OCI-LY1 (cell line): ENCODE measurements at regions not wholly inside any gene's neighbourhood (a gene's known extent, or its start where the extent isn't known, plus 50 kb on each side); places are given as distances from the start of the nearest gene placed in this dataset.

ENCODE experiments used
- H2AFZ ChIP-seq: fragments of 200-600 bp; sonication (generic), shearing (Covaris generic); 2 replicates; pipeline ENCODE4 v1.6.0; 2014; ENCODE audit warnings: antibody characterized with exemption, mild to moderate bottlenecking, low read length
- H3F3A ChIP-seq: fragments of 200-600 bp; sonication (generic), shearing (Covaris generic); 2 replicates; pipeline ENCODE4 v1.6.0; 2014; ENCODE audit warnings: mild to moderate bottlenecking, antibody characterized with exemption, low read length, moderate library complexity; ENCODE audit not compliant: insufficient read depth
- H3K27ac ChIP-seq: fragments of 200-600 bp; sonication (generic); 2 replicates; pipeline ENCODE4 v1.5.1; 2014; ENCODE audit warnings: low read length, mixed run types, mild to moderate bottlenecking, low read depth; ENCODE audit not compliant: poor library complexity, severe bottlenecking
- H3K27me3 ChIP-seq: fragments of 200-600 bp; sonication (generic); 2 replicates; pipeline ENCODE4 v1.6.0; 2014; ENCODE audit warnings: antibody characterized with exemption, mild to moderate bottlenecking, low read length, moderate library complexity; ENCODE audit not compliant: insufficient read depth
- H3K36me3 ChIP-seq: fragments of 200-600 bp; sonication (generic); 2 replicates; pipeline ENCODE4 v1.6.1; 2014; ENCODE audit warnings: mild to moderate bottlenecking, antibody characterized with exemption, low read length, moderate library complexity, mixed read lengths; ENCODE audit not compliant: insufficient read depth
- H3K4me1 ChIP-seq: fragments of 200-600 bp; sonication (generic); 2 replicates; pipeline ENCODE4 v1.5.1; 2014; ENCODE audit warnings: mild to moderate bottlenecking, low read length, moderate library complexity; ENCODE audit not compliant: insufficient read depth, severe bottlenecking
- H3K4me2 ChIP-seq: fragments of 200-600 bp; sonication (generic), shearing (Covaris generic); 2 replicates; pipeline ENCODE4 v1.6.1; 2014; ENCODE audit warnings: low read length
- H3K4me3 ChIP-seq: fragments of 200-600 bp; sonication (generic); 2 replicates; pipeline ENCODE4 v1.5.1; 2014; ENCODE audit warnings: low read length, low read depth, mild to moderate bottlenecking, mixed read lengths; ENCODE audit not compliant: poor library complexity, severe bottlenecking
- H3K79me2 ChIP-seq: fragments of 200-600 bp; shearing (Covaris generic); 2 replicates; pipeline ENCODE4 v1.6.1; 2016; ENCODE audit warnings: mixed run types, low read length, mixed read lengths; ENCODE audit not compliant: insufficient read depth
- H3K9ac ChIP-seq: fragments of 200-600 bp; sonication (generic), shearing (Covaris generic); 2 replicates; pipeline ENCODE4 v1.6.1; 2014; ENCODE audit warnings: mild to moderate bottlenecking, low read length, mixed read lengths
- H3K9me2 ChIP-seq: fragments of 200-600 bp; sonication (generic), shearing (Covaris generic); 2 replicates; pipeline ENCODE4 v1.6.1; 2014; ENCODE audit warnings: low read depth, mild to moderate bottlenecking, low read length, mixed read lengths
- H3K9me3 ChIP-seq: fragments of 200-600 bp; shearing (Covaris generic); 2 replicates; pipeline ENCODE4 v1.6.1; 2014; ENCODE audit warnings: low read length, mixed read lengths
- H4K20me1 ChIP-seq: fragments of 200-600 bp; sonication (generic), shearing (Covaris generic); 2 replicates; pipeline ENCODE4 v1.6.0; 2016; ENCODE audit warnings: mild to moderate bottlenecking, low read length; ENCODE audit not compliant: insufficient read depth
- EZH2 ChIP-seq: fragments of 200-600 bp; sonication (generic), shearing (Covaris generic); IDR thresholded peaks from 2 replicates; pipeline ENCODE4 v1.8.0; 2017; ENCODE audit warnings: borderline replicate concordance, mixed run types, mild to moderate bottlenecking, antibody characterized with exemption, low read length, moderate library complexity, mixed read lengths
- TF ChIP-seq, protein P1 (sequence below): fragments of 200-600 bp; sonication (generic), shearing (Covaris generic); IDR thresholded peaks from 2 replicates; pipeline ENCODE4 v1.5.1; 2017; ENCODE audit warnings: mild to moderate bottlenecking, antibody characterized with exemption, low read length, moderate library complexity, mixed read lengths

DNA sequence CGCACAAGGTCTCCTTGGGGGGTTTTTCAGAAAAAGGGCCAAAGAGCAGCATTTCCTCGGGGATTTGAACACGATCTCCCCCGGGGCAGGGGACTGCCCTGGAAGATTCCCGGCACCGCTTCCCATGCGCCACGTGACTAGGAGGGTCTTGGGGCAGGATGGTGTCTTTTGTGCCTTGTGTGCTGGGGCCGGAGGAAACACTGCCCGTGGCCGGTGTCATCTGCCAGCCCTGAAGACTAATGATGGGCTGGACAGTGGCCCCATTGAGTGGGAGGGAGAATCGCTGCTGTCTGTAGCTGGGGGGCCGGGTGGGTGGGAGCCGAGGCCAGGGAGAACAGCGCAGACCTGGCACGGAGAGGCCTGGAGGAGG lies 315.1 kb downstream of the SEC14L1 start:
- Histone ChIP-seq H3F3A (no peaks in the 10 kb centered on the region), H3K4me1 (peaks cover 78% of the 10 kb centered on the region), H3K27ac (peak overlapping the region; percentile 99)

DNA sequence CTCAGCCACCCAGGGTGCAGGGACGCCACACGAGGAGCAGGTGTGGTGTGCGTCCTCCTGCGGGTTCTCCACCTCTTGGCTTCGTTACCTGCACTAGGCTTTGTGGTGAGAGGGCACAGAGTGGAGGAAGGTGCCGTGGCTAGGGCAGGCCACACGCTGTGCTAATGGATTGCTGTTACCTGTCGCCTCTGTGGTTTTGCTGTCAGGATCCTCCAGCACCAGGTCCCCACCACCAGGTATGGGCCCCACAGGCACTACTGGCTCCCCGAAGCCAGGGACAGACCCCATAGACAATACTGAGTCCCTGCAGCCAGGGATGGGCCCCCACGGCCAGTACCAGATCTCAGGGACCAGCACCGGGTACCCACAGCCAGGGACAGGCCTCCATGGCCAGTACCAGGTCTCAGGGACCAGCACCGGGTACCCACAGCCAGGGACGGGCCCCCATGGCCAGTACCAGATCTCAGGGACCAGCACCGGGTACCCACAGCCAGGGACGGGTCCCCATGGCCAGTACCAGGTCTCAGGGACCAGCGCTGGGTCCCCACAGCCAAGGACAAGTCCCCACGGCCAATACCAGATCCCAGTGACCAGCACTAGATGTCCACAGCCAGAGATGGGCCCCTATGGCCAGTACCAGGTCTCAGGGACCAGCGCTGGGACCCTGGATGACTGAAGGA lies 315.6 kb downstream of the SEC14L1 start:
- H3K4me3 ChIP-seq: peak overlapping the region; percentile 87
- no peak overlapping the region for H2AFZ ChIP-seq
- no peaks in the 10 kb centered on the region for H3F3A ChIP-seq
- H3K9me3 ChIP-seq: no peaks in the 10 kb centered on the region
- H3K36me3 ChIP-seq: peaks cover 71% of the 10 kb centered on the region; the same call in 1 of the 2 replicates
- no peak for TF ChIP-seq EZH2
- TF ChIP-seq, protein P1, sequence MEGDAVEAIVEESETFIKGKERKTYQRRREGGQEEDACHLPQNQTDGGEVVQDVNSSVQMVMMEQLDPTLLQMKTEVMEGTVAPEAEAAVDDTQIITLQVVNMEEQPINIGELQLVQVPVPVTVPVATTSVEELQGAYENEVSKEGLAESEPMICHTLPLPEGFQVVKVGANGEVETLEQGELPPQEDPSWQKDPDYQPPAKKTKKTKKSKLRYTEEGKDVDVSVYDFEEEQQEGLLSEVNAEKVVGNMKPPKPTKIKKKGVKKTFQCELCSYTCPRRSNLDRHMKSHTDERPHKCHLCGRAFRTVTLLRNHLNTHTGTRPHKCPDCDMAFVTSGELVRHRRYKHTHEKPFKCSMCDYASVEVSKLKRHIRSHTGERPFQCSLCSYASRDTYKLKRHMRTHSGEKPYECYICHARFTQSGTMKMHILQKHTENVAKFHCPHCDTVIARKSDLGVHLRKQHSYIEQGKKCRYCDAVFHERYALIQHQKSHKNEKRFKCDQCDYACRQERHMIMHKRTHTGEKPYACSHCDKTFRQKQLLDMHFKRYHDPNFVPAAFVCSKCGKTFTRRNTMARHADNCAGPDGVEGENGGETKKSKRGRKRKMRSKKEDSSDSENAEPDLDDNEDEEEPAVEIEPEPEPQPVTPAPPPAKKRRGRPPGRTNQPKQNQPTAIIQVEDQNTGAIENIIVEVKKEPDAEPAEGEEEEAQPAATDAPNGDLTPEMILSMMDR: no peak
- peak overlapping the region; percentile 98 for H3K4me2 ChIP-seq
- H3K79me2 ChIP-seq: peaks cover 84% of the 10 kb centered on the region
- H3K9me2 ChIP-seq: no peaks in the 10 kb centered on the region
- H3K4me1 ChIP-seq: peaks cover 84% of the 10 kb centered on the region
- peak overlapping the region; percentile 99 for H3K27ac ChIP-seq
- peak overlapping the region; percentile 97 for H3K9ac ChIP-seq
- H4K20me1 ChIP-seq: no peaks in the 10 kb centered on the region
- no peaks in the 10 kb centered on the region for H3K27me3 ChIP-seq

More for the DNA sequence above, 315.1 kb downstream of the SEC14L1 start:
- H3K27me3 ChIP-seq: no peaks in the 10 kb centered on the region
- no peaks in the 10 kb centered on the region for H3K9me3 ChIP-seq
- no peaks in the 10 kb centered on the region for H4K20me1 ChIP-seq
- H3K9ac ChIP-seq: peak overlapping the region; percentile 97
- H3K4me3 ChIP-seq: peak overlapping the region; percentile 87
- peaks cover 87% of the 10 kb centered on the region for H3K79me2 ChIP-seq
- peaks cover 73% of the 10 kb centered on the region for H3K36me3 ChIP-seq
- no peak overlapping the region for H2AFZ ChIP-seq
- H3K4me2 ChIP-seq: peak overlapping the region; percentile 98
- no peaks in the 10 kb centered on the region for H3K9me2 ChIP-seq
- TF ChIP-seq, protein P1: no peak
- no peak for TF ChIP-seq EZH2

DNA sequence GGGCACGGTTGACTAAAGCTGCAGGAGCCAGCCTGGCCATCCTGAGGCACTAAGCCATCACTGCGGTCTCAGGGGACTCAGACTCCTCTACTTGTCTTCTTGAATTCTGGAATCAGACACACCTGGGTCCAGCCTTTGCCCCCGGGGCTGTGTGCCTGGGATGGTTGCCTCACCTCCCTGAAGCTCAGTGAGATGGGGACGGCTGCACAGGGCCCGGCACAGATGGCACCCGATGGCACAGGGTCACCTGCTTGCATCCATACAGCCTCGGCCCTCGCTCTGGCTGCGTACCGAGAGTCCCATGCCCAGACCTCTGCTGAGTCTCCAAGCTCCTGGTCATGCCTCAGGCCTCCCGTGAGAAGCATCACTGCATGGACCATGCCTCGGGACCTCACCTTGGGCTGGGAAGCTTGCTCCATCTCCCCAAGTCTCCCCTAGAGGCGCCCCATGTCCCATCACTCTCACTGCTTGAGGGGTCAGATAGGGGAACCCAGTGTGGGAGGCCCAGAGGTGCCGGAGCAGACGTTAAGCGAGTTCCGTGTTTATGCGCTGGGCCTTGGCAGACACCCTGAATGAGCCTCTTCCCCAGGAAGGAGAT lies 316.3 kb downstream of the SEC14L1 start:
- Histone ChIP-seq H3K9me3 (no peaks in the 10 kb centered on the region), H3K4me3 (peak overlapping the region; percentile 87), H3K4me2 (peak overlapping the region; percentile 98), H3K9ac (peak overlapping the region; percentile 97), H3K27ac (peak overlapping the region; percentile 99), H4K20me1 (no peaks in the 10 kb centered on the region), H3F3A (no peaks in the 10 kb centered on the region), H2AFZ (no peak overlapping the region), H3K27me3 (no peaks in the 10 kb centered on the region), H3K79me2 (peaks cover 84% of the 10 kb centered on the region), H3K9me2 (no peaks in the 10 kb centered on the region), H3K4me1 (peaks cover 90% of the 10 kb centered on the region), H3K36me3 (peaks cover 70% of the 10 kb centered on the region; the same call in 1 of the 2 replicates)
- TF ChIP-seq EZH2: no peak
- TF ChIP-seq, protein P1: no peak; the same call in 1 of the 2 replicates
